ENCODE measurements at regions not wholly inside any gene's neighbourhood (a gene's known extent, or its start where the extent isn't known, plus 50 kb on each side); places are given as distances from the start of the nearest gene placed in this dataset.

- Mint-ChIP-seq H3K27ac (no peak overlapping the region), H3K4me1 (ENCODE audit: low read depth) (peaks cover 2% of the 10 kb centered on the region), H3K4me3 (ENCODE audit: low read depth) (no peak overlapping the region), H3K9me3 (ENCODE audit: low read depth) (no peaks in the 10 kb centered on the region), H3K27me3 (no peaks in the 10 kb centered on the region), H3K36me3 (ENCODE audit: insufficient read depth) (no peaks in the 10 kb centered on the region)
- DNase-seq (ENCODE audit: low spot score, unreplicated experiment), result no peak
- no peak for TF ChIP-seq CTCF (IDR thresholded peaks at IDR 0.05; ENCODE audit: unreplicated experiment)
These were observed 93.0 kb downstream of the PPP1R3A start for GRCh38 chr7:113825832-113826231.

DNA sequence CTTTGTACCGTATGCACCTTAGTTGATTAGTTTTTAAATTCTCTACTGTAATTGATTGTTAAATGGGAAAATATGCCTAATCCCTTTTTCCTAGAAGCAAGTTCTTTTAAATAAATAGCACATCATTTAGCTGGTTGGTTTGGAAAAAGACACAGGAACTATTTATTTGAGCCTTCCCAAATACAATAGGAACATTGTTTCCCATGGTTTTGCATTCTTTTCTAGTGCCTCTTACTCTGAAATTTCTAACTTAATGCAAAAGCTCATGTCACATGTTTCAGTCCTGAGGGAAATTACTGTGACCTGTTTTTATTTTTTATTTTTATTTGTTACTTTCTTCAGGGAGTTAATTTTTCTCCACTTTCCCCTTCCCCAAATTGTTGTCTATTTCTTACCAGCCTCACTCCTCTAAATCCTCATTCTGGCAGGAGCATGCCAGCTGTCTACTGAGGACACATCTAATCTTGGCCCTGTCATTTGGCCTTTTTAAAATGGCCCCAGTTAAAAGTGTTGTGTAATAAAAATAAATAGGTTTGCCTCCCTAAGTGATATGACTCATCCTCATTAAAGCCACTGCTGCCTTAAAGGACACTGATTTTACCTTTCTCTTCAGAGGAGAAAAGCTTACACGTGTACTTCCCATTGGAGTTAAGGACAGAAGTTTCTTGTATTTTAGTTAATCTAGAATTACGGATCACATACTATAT is 94.5 kb downstream of the PPP1R3A start:
- Mint-ChIP-seq H3K27ac (no peak overlapping the region), H3K9me3 (ENCODE audit: low read depth) (no peaks in the 10 kb centered on the region)

DNA sequence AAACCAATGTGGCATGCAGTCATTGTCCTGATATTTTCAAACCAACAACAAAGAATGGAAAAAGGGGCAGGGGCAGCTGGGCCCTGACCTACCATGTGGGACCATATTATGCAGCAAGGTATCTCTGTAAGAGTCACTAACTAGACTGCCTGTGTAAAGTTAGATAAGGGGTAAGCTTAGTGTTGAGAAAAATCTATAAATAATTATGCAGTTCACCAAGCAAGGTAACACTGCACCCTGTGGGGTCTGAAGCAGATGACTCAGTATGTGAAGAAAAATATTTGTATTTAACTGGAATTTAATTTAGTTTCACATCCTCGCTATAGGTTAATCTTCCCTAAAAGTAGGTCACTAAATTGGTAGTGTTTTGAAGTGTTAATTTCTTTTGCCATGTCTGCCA is 99.3 kb downstream of the PPP1R3A start:
- no peak for DNase-seq (ENCODE audit: low spot score, unreplicated experiment)

More for the DNA sequence above, 94.5 kb downstream of the PPP1R3A start:
- Mint-ChIP-seq H3K36me3 (ENCODE audit: insufficient read depth) (no peaks in the 10 kb centered on the region), H3K27me3 (no peaks in the 10 kb centered on the region), H3K4me3 (ENCODE audit: low read depth) (no peak overlapping the region), H3K4me1 (ENCODE audit: low read depth) (peaks cover 4% of the 10 kb centered on the region)
- TF ChIP-seq CTCF (IDR thresholded peaks at IDR 0.05; ENCODE audit: unreplicated experiment), result no peak
- DNase-seq (ENCODE audit: low spot score, unreplicated experiment), result no peak

DNA sequence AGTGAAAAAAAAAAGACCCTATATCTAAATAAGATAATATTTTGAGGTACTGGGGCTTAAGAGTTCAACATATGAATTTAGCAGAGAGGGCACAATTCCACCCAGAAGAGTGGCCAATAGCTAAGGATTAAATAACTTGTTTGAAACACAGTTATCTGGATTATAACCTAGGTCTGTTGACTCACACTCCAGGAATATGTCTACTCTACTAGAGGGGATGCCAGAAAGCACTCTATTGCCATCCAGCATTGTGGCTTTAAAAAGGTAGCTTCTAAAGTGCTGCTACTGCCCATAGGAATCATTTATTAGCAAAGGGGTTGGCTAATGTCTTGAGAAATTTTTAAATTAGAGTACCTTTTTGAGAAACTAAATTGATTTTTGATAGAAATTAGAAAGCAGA is 102.2 kb downstream of the PPP1R3A start:
- Mint-ChIP-seq H3K27me3 (no peaks in the 10 kb centered on the region), H3K4me3 (ENCODE audit: low read depth) (no peak overlapping the region), H3K36me3 (ENCODE audit: insufficient read depth) (no peaks in the 10 kb centered on the region), H3K9me3 (ENCODE audit: low read depth) (no peaks in the 10 kb centered on the region), H3K4me1 (ENCODE audit: low read depth) (peaks cover 4% of the 10 kb centered on the region), H3K27ac (no peak overlapping the region)
- no peak for DNase-seq (ENCODE audit: low spot score, unreplicated experiment)
- TF ChIP-seq CTCF (IDR thresholded peaks at IDR 0.05; ENCODE audit: unreplicated experiment), result no peak

More for the DNA sequence above, 99.3 kb downstream of the PPP1R3A start:
- no peaks in the 10 kb centered on the region for H3K9me3 Mint-ChIP-seq (ENCODE audit: low read depth)
- H3K27ac Mint-ChIP-seq, result no peak overlapping the region
- no peaks in the 10 kb centered on the region for H3K36me3 Mint-ChIP-seq (ENCODE audit: insufficient read depth)
- no peaks in the 10 kb centered on the region for H3K27me3 Mint-ChIP-seq
- H3K4me3 Mint-ChIP-seq (ENCODE audit: low read depth), result no peak overlapping the region
- TF ChIP-seq CTCF (IDR thresholded peaks at IDR 0.05; ENCODE audit: unreplicated experiment), result no peak
- H3K4me1 Mint-ChIP-seq (ENCODE audit: low read depth), result peaks cover 6% of the 10 kb centered on the region

GRCh38 chr7:113813471-113813870 is 105.3 kb downstream of the PPP1R3A start:
- no peaks in the 10 kb centered on the region for H3K9me3 Mint-ChIP-seq (ENCODE audit: low read depth)
- no peaks in the 10 kb centered on the region for H3K4me1 Mint-ChIP-seq (ENCODE audit: low read depth)
- no peaks in the 10 kb centered on the region for H3K36me3 Mint-ChIP-seq (ENCODE audit: insufficient read depth)

More at GRCh38 chr7:113813471-113813870, 105.3 kb downstream of the PPP1R3A start:
- H3K27ac Mint-ChIP-seq, result no peak overlapping the region
- H3K4me3 Mint-ChIP-seq (ENCODE audit: low read depth), result no peak overlapping the region
- H3K27me3 Mint-ChIP-seq, result no peaks in the 10 kb centered on the region
- TF ChIP-seq CTCF (IDR thresholded peaks at IDR 0.05; ENCODE audit: unreplicated experiment), result no peak
- no peak for DNase-seq (ENCODE audit: low spot score, unreplicated experiment)
